Thoracic aorta (tissue), 2 donors: ENCODE measurements at regions not wholly inside any gene's neighbourhood (a gene's known extent, or its start where the extent isn't known, plus 50 kb on each side); places are given as distances from the start of the nearest gene placed in this dataset.
A peak's percentile ranks its signal among the peaks of the same experiment; 100 is the strongest.
"Not testable (repeated sequence)": the region's sequence is repeated elsewhere in the genome, so short reads cannot be mapped to it uniquely, and the experiment has no call there.

Source experiments
- ATAC-seq: fragments of 150-250 bp; one replicate; pipeline ENCODE4 v1.8.0; 2017; ENCODE audit warnings: low read depth; ENCODE audit not compliant: insufficient number of reproducible peaks, low FRiP score
- DNase-seq: peaks from one replicate; pipeline ENCODE4 v3.0.0-alpha.2; 2020; ENCODE audit warnings: low spot score
- H3K27ac ChIP-seq, 2 donors: fragments of 200-600 bp; sonication (generic); 1 replicate in 1 of 2; 2 replicates in 1 of 2; pipeline ENCODE4 v1.5.1; 2016; ENCODE audit warnings: mild to moderate bottlenecking in 2 of 2, moderate library complexity in 2 of 2
- H3K27me3 ChIP-seq: fragments of 200-600 bp; sonication (generic); replicated peaks from 2 replicates; pipeline ENCODE4 v1.6.0; 2016; ENCODE audit warnings: mild to moderate bottlenecking; ENCODE audit not compliant: insufficient read depth
- H3K36me3 ChIP-seq: fragments of 200-600 bp; sonication (generic); one replicate; pipeline ENCODE4 v1.5.1; 2016
- H3K4me1 ChIP-seq, 2 donors: fragments of 200-600 bp; sonication (generic); 1 replicate in 1 of 2; 2 replicates in 1 of 2; pipeline versions ENCODE4 v1.5.1 to v1.6.0; 2016; ENCODE audit warnings: low read depth in 2 of 2, mild to moderate bottlenecking in 1 of 2; ENCODE audit not compliant: control insufficient read depth in 1 of 2
- H3K4me3 ChIP-seq: fragments of 200-600 bp; sonication (generic); 2 replicates; pipeline ENCODE4 v1.5.1; 2016; ENCODE audit warnings: mild to moderate bottlenecking
- H3K9me3 ChIP-seq: fragments of 200-600 bp; sonication (generic); 2 replicates; pipeline ENCODE4 v1.5.1; 2016
- CTCF ChIP-seq: fragments of 200-600 bp; sonication (generic); IDR thresholded peaks from one replicate; pipeline ENCODE4 v1.5.1; 2019; ENCODE audit warnings: antibody characterized with exemption

DNA sequence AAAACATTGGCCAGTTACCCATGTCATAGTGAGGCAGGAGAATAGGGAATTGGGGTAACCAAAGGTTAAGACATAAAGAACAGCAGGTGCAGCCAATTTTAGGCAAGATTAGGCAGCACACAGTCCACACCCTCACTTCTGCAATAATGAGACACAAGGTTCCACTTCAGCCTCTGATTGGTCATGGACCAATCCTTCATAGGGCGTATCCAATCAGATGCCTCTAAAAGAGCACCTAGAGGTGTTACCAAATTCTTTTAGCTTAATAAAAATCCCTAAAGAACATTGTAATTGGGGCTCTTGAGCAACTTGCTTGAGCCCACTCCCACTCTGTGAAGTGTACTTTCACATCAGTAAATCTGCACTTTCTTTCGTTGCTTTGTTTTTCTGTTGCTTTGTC lies 302.4 kb downstream of the PREX1 start:
- DNase-seq, result no peak
- no peak overlapping the region for H3K27ac ChIP-seq
- no peak overlapping the region for H3K4me3 ChIP-seq
- H3K36me3 ChIP-seq, result no peaks in the 10 kb centered on the region
- no peak for ATAC-seq
- TF ChIP-seq CTCF, result no peak
- no peaks in the 10 kb centered on the region for H3K27me3 ChIP-seq
- H3K9me3 ChIP-seq, result no peaks in the 10 kb centered on the region
- H3K4me1 ChIP-seq, result no peaks in the 10 kb centered on the region

DNA sequence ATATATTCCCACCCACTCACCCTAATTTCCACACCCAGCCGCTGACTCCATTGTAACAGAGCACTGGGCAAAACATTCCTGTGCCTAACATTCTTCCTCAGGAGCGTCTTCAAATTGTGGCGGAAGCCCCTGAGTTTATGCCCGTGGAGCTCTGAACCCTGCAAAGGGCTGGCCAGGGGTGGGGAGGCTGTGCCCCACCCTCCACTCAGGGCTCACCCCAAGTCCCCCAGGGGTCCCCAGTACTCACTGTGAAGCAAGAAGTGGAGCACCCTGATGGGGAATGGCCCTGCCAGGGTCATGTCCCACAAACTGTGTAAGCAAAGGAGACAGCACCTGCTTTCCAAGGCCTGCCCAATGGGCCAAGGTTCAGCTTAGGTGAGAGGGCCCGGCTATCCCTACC lies 303.2 kb downstream of the PREX1 start:
- no peak for TF ChIP-seq CTCF
- DNase-seq (no peak), ATAC-seq (no peak)
- H3K4me1 ChIP-seq, result no peaks in the 10 kb centered on the region
- no peaks in the 10 kb centered on the region for H3K9me3 ChIP-seq
- no peaks in the 10 kb centered on the region for H3K27me3 ChIP-seq
- H3K36me3 ChIP-seq, result no peaks in the 10 kb centered on the region
- H3K4me3 ChIP-seq, result no peak overlapping the region
- H3K27ac ChIP-seq, result no peak overlapping the region

DNA sequence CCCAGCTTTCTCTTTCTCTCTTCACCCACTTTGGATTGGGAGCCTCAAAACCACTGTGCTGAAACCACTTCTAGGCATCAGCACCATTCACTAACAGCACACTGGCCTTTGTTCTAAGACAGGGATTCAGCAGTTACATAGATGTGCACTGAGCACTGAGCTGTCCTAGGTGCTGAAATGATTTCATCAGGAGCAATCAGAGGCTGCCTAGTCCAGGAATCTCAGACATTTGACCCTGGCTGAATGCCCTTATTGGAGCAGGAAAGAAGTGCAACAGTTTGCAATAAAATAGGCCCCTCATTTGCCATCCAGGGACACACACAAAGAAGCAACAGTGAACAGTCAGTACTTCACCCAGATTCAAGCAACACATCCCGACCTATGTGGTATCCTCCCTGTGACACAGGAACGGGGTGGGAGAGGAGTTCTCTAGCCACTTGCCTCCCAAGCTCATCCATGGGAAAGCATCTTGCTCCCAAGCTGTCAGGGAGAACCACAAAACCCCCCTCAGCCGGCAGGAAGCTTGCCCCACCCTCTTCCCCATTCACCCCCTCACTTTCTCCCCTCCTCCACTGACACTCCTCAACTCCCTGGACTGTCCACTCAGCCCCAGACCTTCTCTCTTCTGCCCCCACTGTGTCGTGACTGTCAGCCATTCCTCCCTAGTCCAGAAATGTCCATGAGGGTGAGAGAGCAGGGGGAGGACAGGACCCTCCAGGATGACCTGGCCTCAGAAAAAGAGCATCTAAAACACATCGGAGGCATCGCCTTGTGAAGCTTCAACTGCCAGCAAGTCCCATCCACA lies 304.4 kb downstream of the PREX1 start:
- DNase-seq (no peak), ATAC-seq (no peak)
- no peaks in the 10 kb centered on the region for H3K9me3 ChIP-seq
- no peaks in the 10 kb centered on the region for H3K36me3 ChIP-seq
- H3K4me1 ChIP-seq, result no peaks in the 10 kb centered on the region
- H3K27ac ChIP-seq, result no peak overlapping the region
- H3K4me3 ChIP-seq, result no peak overlapping the region
- H3K27me3 ChIP-seq, result no peaks in the 10 kb centered on the region
- TF ChIP-seq CTCF, result no peak

GRCh38 chr20:48521121-48521520 lies 306.7 kb downstream of the PREX1 start:
- DNase-seq (no peak), ATAC-seq (no peak)
- Histone ChIP-seq H3K27ac (no peak overlapping the region), H3K36me3 (no peaks in the 10 kb centered on the region), H3K9me3 (no peaks in the 10 kb centered on the region), H3K4me3 (no peak overlapping the region), H3K4me1 (no peaks in the 10 kb centered on the region), H3K27me3 (no peaks in the 10 kb centered on the region)
- no peak for TF ChIP-seq CTCF

GRCh38 chr20:48516196-48516595 lies 311.6 kb downstream of the PREX1 start:
- not testable (repeated sequence) for ATAC-seq, H3K27ac ChIP-seq, H3K4me3 ChIP-seq, H3K36me3 ChIP-seq, H3K4me1 ChIP-seq, H3K9me3 ChIP-seq, H3K27me3 ChIP-seq
- DNase-seq, result peak; percentile 16

DNA sequence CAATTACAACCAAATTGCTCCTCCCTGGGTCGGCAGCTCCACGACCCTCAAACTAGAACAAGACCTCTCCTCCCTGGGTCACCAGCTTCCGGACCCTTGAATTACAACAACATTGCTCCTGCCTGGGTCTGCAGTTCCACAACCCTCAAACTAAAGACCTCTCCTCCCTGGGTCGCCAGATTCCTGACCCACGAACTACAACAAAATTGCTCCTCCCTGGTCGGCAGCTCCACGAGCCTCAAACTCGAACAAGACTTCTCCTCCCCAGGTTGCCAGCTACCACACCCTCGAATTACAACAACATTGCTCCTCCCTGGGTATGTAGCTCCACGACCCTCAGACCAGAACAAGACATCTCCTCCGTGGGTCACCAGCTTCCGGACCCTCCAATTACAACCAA lies 313.2 kb downstream of the PREX1 start:
- not testable (repeated sequence) for ATAC-seq, H3K27me3 ChIP-seq, DNase-seq, H3K4me3 ChIP-seq, H3K4me1 ChIP-seq, H3K27ac ChIP-seq, H3K36me3 ChIP-seq, H3K9me3 ChIP-seq

GRCh38 chr20:48512539-48512938 lies 315.3 kb downstream of the PREX1 start:
- H3K9me3 ChIP-seq, H3K27ac ChIP-seq, ATAC-seq, H3K4me1 ChIP-seq, H3K36me3 ChIP-seq, H3K4me3 ChIP-seq, H3K27me3 ChIP-seq, DNase-seq: not testable (repeated sequence)

- not testable (repeated sequence) for H3K36me3 ChIP-seq, DNase-seq, ATAC-seq
These were observed 322.7 kb downstream of the PREX1 start for GRCh38 chr20:48505066-48505465.

More at GRCh38 chr20:48505066-48505465, 322.7 kb downstream of the PREX1 start:
- H3K4me3 ChIP-seq, H3K4me1 ChIP-seq, H3K27me3 ChIP-seq, H3K9me3 ChIP-seq, H3K27ac ChIP-seq: not testable (repeated sequence)
